Naive thymus-derived CD4-positive, alpha-beta T cell (primary cell): ENCODE measurements at regions not wholly inside any gene's neighbourhood (a gene's known extent, or its start where the extent isn't known, plus 50 kb on each side); places are given as distances from the start of the nearest gene placed in this dataset.
"Not testable (repeated sequence)": the region's sequence is repeated elsewhere in the genome, so short reads cannot be mapped to it uniquely, and the experiment has no call there.

Experiments used
- ATAC-seq: fragments of 150-1000 bp; cut with Tn5 transposase; 2 replicates; pipeline ENCODE4 v1.10.0; 2021; ENCODE audit warnings: mild to moderate bottlenecking, moderate library complexity
- CTCF ChIA-PET: fragments of 350-600 bp; sonication (Branson Sonifier 250); formaldehyde crosslinking; loops from one replicate; lab custom pipeline; 2021; ENCODE audit warnings: antibody characterized with exemption; lab: Charles Lee
- POLR2A ChIA-PET: fragments of 350-600 bp; sonication (Branson Sonifier 250); formaldehyde crosslinking; loops from one replicate; lab custom pipeline; 2021; ENCODE audit warnings: antibody characterized with exemption, inconsistent platforms; lab: Charles Lee
- DNase-seq, 9 donors: peaks; one replicate each; pipeline versions ENCODE4 v3.0.0 to v3.0.0-alpha.2; 2020 to 2022; ENCODE audit warnings: mixed read lengths in 1 of 9
- H3K27ac ChIP-seq: one replicate; pipeline ENCODE4 v1.7.0; 2013; ENCODE audit warnings: mild to moderate bottlenecking, low read depth, low read length, moderate library complexity
- H3K27me3 ChIP-seq, 2 donors: one replicate each; pipeline ENCODE4 v1.7.0; 2013; ENCODE audit warnings: low read length in 2 of 2, mild to moderate bottlenecking in 2 of 2, moderate library complexity in 2 of 2; ENCODE audit not compliant: control insufficient read depth in 2 of 2, insufficient read depth in 2 of 2
- H3K36me3 ChIP-seq, 3 experiments: 1 replicate in 2 of 3; 2 replicates in 1 of 3; pipeline ENCODE4 v1.7.0; 2013; ENCODE audit warnings: low read length in 3 of 3, mild to moderate bottlenecking in 3 of 3, moderate library complexity in 1 of 3; ENCODE audit not compliant: insufficient read depth in 3 of 3, control insufficient read depth in 2 of 3
- H3K4me1 ChIP-seq, 2 donors: one replicate each; pipeline ENCODE4 v1.7.0; 2013; ENCODE audit warnings: low read length in 2 of 2, mild to moderate bottlenecking in 2 of 2, moderate library complexity in 1 of 2; ENCODE audit not compliant: control insufficient read depth in 2 of 2, insufficient read depth in 2 of 2
- H3K4me3 ChIP-seq: 2 replicates; pipeline ENCODE4 v1.7.0; 2013; ENCODE audit warnings: mild to moderate bottlenecking, low read length
- H3K9me3 ChIP-seq, 3 experiments: 1 replicate in 2 of 3; 2 replicates in 1 of 3; pipeline ENCODE4 v1.7.0; 2013; ENCODE audit warnings: low read length in 3 of 3; ENCODE audit not compliant: control insufficient read depth in 2 of 3
- H3K27ac Mint-ChIP-seq, 9 donors: one replicate each; pipeline ENCODE4 v1.8.0; 2020 to 2022; ENCODE audit warnings: mixed read lengths in 9 of 9, mild to moderate bottlenecking in 8 of 9, moderate library complexity in 5 of 9, inconsistent platforms in 2 of 9
- H3K27me3 Mint-ChIP-seq, 5 donors: one replicate each; pipeline ENCODE4 v1.8.0; 2021 to 2022; ENCODE audit warnings: mixed read lengths in 5 of 5, mild to moderate bottlenecking in 1 of 5
- H3K36me3 Mint-ChIP-seq, 5 donors: one replicate each; pipeline ENCODE4 v1.8.0; 2020 to 2022; ENCODE audit warnings: mixed read lengths in 5 of 5, mild to moderate bottlenecking in 3 of 5, inconsistent platforms in 1 of 5
- H3K4me1 Mint-ChIP-seq, 7 donors: one replicate each; pipeline ENCODE4 v1.8.0; 2020 to 2022; ENCODE audit warnings: mixed read lengths in 7 of 7, mild to moderate bottlenecking in 3 of 7, inconsistent platforms in 1 of 7
- H3K4me3 Mint-ChIP-seq, 10 donors: one replicate each; pipeline ENCODE4 v1.8.0; 2020 to 2022; ENCODE audit warnings: mild to moderate bottlenecking in 10 of 10, mixed read lengths in 10 of 10, moderate library complexity in 6 of 10, inconsistent platforms in 2 of 10
- H3K9me3 Mint-ChIP-seq, 11 donors: one replicate each; pipeline ENCODE4 v1.8.0; 2020 to 2022; ENCODE audit warnings: mixed read lengths in 11 of 11, mild to moderate bottlenecking in 4 of 11, inconsistent platforms in 1 of 11, moderate library complexity in 1 of 11
- intact Hi-C, 2 donors: fragments of 100-400 bp; cut with micrococcal nuclease; formaldehyde crosslinking; loops; one replicate each; pipeline ENCODE4 v1.15.1; 2023

GRCh38 chr1:195731385-195731784 is 876.9 kb downstream of the KCNT2 start:
- H3K36me3 ChIP-seq, result no peaks in the 10 kb centered on the region
- H3K4me1 Mint-ChIP-seq, result no peaks in the 10 kb centered on the region
- intact Hi-C loops, result no loop called here
- H3K27ac ChIP-seq, result no peak overlapping the region
- H3K4me3 Mint-ChIP-seq, result no peak overlapping the region
- H3K9me3 ChIP-seq, result no peaks in the 10 kb centered on the region
- ATAC-seq (no peak), DNase-seq (no peak)
- peaks cover 0 to 6% (median 0%) of the 10 kb centered on the region in 11 donors for H3K9me3 Mint-ChIP-seq
- ChIA-PET POLR2A (no interaction called here), CTCF (no interaction called here)
- H3K27me3 ChIP-seq, result no peaks in the 10 kb centered on the region
- H3K36me3 Mint-ChIP-seq, result no peaks in the 10 kb centered on the region
- H3K27me3 Mint-ChIP-seq, result no peaks in the 10 kb centered on the region
- H3K4me3 ChIP-seq, result no peak overlapping the region
- no peak overlapping the region for H3K27ac Mint-ChIP-seq
- H3K4me1 ChIP-seq, result no peaks in the 10 kb centered on the region

GRCh38 chr1:195723796-195724194 is 884.4 kb downstream of the KCNT2 start:
- Histone ChIP-seq H3K27ac (no peak overlapping the region), H3K9me3 (no peaks in the 10 kb centered on the region), H3K4me3 (no peak overlapping the region), H3K4me1 (no peaks in the 10 kb centered on the region), H3K27me3 (no peaks in the 10 kb centered on the region), H3K36me3 (no peaks in the 10 kb centered on the region)
- DNase-seq (no peak), ATAC-seq (no peak)
- Mint-ChIP-seq H3K4me1 (no peaks in the 10 kb centered on the region), H3K27me3 (no peaks in the 10 kb centered on the region), H3K27ac (no peak overlapping the region), H3K36me3 (no peaks in the 10 kb centered on the region), H3K4me3 (no peak overlapping the region), H3K9me3 (peaks cover 0 to 6% (median 4%) of the 10 kb centered on the region in 11 donors)
- POLR2A ChIA-PET, result no interaction called here
- intact Hi-C loops, result no loop called here
- CTCF ChIA-PET, result no interaction called here

GRCh38 chr1:195722852-195723795 is 885.1 kb downstream of the KCNT2 start:
- H3K27ac Mint-ChIP-seq, POLR2A ChIA-PET, H3K9me3 ChIP-seq, H3K27ac ChIP-seq, CTCF ChIA-PET, DNase-seq, H3K9me3 Mint-ChIP-seq, H3K4me3 ChIP-seq, H3K27me3 Mint-ChIP-seq, ATAC-seq, intact Hi-C loops, H3K27me3 ChIP-seq, H3K4me1 ChIP-seq, H3K36me3 Mint-ChIP-seq, H3K4me3 Mint-ChIP-seq, H3K36me3 ChIP-seq, H3K4me1 Mint-ChIP-seq: not testable (repeated sequence)

GRCh38 chr1:195722146-195722545 is 886.1 kb downstream of the KCNT2 start:
- intact Hi-C loops, DNase-seq, ATAC-seq, H3K9me3 Mint-ChIP-seq, POLR2A ChIA-PET, H3K27me3 Mint-ChIP-seq, H3K27me3 ChIP-seq, H3K27ac Mint-ChIP-seq, H3K4me1 ChIP-seq, H3K4me1 Mint-ChIP-seq, H3K4me3 Mint-ChIP-seq, CTCF ChIA-PET, H3K9me3 ChIP-seq, H3K36me3 ChIP-seq, H3K4me3 ChIP-seq, H3K36me3 Mint-ChIP-seq, H3K27ac ChIP-seq: not testable (repeated sequence)

GRCh38 chr1:195721210-195721971 is 886.8 kb downstream of the KCNT2 start:
- Histone ChIP-seq H3K27ac (no peak overlapping the region), H3K27me3 (no peaks in the 10 kb centered on the region), H3K4me1 (no peaks in the 10 kb centered on the region), H3K4me3 (no peak overlapping the region), H3K9me3 (no peaks in the 10 kb centered on the region), H3K36me3 (no peaks in the 10 kb centered on the region)
- POLR2A ChIA-PET, result no interaction called here
- DNase-seq (no peak), ATAC-seq (no peak)
- intact Hi-C loops, result no loop called here
- Mint-ChIP-seq H3K36me3 (no peaks in the 10 kb centered on the region), H3K4me3 (no peak overlapping the region), H3K9me3 (peaks cover 0 to 6% (median 4%) of the 10 kb centered on the region in 11 donors), H3K4me1 (no peaks in the 10 kb centered on the region), H3K27ac (no peak overlapping the region), H3K27me3 (no peaks in the 10 kb centered on the region)
- CTCF ChIA-PET, result no interaction called here

GRCh38 chr1:195717651-195718050 is 890.6 kb downstream of the KCNT2 start:
- Histone ChIP-seq H3K4me1 (no peaks in the 10 kb centered on the region), H3K36me3 (no peaks in the 10 kb centered on the region), H3K9me3 (no peaks in the 10 kb centered on the region), H3K27me3 (no peaks in the 10 kb centered on the region), H3K4me3 (no peak overlapping the region), H3K27ac (no peak overlapping the region)
- intact Hi-C loops, result no loop called here
- POLR2A ChIA-PET, result no interaction called here
- ATAC-seq, result no peak
- no peak for DNase-seq
- Mint-ChIP-seq H3K36me3 (no peaks in the 10 kb centered on the region), H3K27ac (no peak overlapping the region), H3K27me3 (no peaks in the 10 kb centered on the region), H3K4me3 (no peak overlapping the region), H3K4me1 (no peaks in the 10 kb centered on the region), H3K9me3 (peaks cover 0 to 6% (median 1%) of the 10 kb centered on the region in 11 donors)
- CTCF ChIA-PET, result no interaction called here
